ENCODE measurements at regions not wholly inside any gene's neighbourhood (a gene's known extent, or its start where the extent isn't known, plus 50 kb on each side); places are given as distances from the start of the nearest gene placed in this dataset.

DNA sequence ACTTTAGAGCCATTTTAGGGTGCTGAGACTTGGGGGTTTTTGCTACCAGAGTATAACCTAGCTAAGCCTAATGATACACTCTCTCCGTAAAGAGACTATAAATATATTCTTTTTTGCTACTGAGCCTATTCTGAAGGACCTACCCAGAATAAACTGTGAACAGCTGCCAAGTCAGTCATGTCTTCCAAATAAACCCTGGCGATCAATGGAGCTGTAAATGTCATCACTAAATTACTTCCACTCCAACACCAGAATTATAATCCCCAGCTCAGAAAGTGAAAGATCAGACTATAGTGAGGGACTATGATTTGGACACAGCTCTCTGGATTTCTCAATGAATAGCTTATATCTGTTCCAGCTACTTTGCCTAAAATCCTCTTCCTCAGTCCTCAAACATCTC, 178.9 kb downstream of the METTL4 start:
- WGBS (ENCODE audit: insufficient coverage, low coverage, low lambda C conversion rate, missing lambda C conversion rate): 58% methylated on average over 2 of the region's 2 CpGs
- intact Hi-C loops (cut with DNase I): no loop called here
- Histone ChIP-seq H3K9me3 (no peaks in the 10 kb centered on the region), H3K4me3 (no peak overlapping the region), H3K36me3 (no peaks in the 10 kb centered on the region), H3K27me3 (no peaks in the 10 kb centered on the region), H3K4me1 (no peaks in the 10 kb centered on the region), H3K27ac (no peak overlapping the region)
- DNase-seq: no peak
- ATAC-seq: no peak
- no peak for TF ChIP-seq POLR2A (IDR thresholded peaks at IDR 0.05)
- TF ChIP-seq, protein P1, sequence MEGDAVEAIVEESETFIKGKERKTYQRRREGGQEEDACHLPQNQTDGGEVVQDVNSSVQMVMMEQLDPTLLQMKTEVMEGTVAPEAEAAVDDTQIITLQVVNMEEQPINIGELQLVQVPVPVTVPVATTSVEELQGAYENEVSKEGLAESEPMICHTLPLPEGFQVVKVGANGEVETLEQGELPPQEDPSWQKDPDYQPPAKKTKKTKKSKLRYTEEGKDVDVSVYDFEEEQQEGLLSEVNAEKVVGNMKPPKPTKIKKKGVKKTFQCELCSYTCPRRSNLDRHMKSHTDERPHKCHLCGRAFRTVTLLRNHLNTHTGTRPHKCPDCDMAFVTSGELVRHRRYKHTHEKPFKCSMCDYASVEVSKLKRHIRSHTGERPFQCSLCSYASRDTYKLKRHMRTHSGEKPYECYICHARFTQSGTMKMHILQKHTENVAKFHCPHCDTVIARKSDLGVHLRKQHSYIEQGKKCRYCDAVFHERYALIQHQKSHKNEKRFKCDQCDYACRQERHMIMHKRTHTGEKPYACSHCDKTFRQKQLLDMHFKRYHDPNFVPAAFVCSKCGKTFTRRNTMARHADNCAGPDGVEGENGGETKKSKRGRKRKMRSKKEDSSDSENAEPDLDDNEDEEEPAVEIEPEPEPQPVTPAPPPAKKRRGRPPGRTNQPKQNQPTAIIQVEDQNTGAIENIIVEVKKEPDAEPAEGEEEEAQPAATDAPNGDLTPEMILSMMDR (IDR thresholded peaks at IDR 0.05): no peak

DNA sequence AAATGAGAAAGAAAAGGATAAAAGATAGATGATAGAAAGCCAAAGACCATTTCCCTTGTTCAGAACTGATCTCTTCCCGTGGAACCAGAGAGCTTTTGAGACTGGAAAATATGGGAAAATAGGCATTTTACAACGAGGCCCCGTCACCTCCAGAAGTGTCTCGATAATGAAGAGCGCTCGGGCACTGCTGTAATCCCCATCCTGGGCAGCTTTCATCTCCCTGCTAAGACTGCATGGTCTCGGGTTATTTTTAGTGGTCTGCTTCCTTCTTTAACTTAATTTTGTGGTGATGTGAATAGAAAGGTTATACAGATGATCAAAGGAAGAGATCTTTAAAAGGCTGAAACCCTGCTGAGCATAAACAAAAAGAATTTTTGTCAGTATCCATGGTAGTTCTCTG, 176.6 kb downstream of the METTL4 start:
- Histone ChIP-seq H3K9me3 (no peaks in the 10 kb centered on the region), H3K27ac (no peak overlapping the region), H3K4me1 (no peaks in the 10 kb centered on the region), H3K36me3 (no peaks in the 10 kb centered on the region), H3K27me3 (no peaks in the 10 kb centered on the region), H3K4me3 (no peak overlapping the region)
- no peak for ATAC-seq
- DNase-seq: no peak
- 48% methylated on average over 6 of the region's 7 CpGs for WGBS (ENCODE audit: insufficient coverage, low coverage, low lambda C conversion rate, missing lambda C conversion rate)
- intact Hi-C loops (cut with DNase I): no loop called here
- TF ChIP-seq, protein P1 (IDR thresholded peaks at IDR 0.05): no peak
- TF ChIP-seq POLR2A (IDR thresholded peaks at IDR 0.05): no peak

DNA sequence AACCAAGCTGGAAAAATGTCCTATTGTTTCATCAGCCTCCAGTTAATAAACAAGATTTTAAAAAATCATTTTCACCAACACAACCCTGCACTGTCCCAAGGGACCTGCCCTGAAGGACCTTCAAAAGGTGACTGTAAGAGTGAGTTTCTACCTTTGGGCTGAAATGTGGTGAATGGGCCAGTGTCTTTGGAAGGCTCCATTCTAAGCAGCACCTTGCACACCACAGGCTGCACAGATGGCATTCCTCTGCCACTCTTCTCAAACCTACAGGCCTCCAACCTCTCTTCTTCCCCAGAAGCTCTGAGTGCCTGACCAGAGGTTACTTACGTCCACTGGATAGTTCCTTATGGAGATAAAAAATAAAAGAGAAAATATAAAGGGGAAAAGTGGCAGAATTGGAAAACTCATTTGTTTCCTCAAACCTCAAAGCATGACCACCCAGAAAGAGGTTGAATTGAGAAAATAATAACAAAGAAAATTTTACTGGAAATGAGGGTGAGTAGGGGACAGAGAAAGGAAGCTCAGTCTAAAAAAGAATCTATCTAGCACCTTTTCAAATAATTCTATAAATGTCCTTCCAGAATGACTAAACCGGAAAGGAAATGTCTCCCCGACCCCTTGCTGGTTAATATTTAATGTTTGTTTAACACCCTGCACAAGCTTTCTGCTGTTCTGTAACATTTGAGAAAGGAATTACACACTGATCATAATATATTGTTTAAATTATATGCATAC, 175.7 kb downstream of the METTL4 start:
- intact Hi-C loops (cut with DNase I): no loop called here
- TF ChIP-seq, protein P1 (IDR thresholded peaks at IDR 0.05): no peak
- no peak for TF ChIP-seq POLR2A (IDR thresholded peaks at IDR 0.05)
- Histone ChIP-seq H3K4me3 (no peak overlapping the region), H3K9me3 (no peaks in the 10 kb centered on the region), H3K27ac (no peak overlapping the region), H3K4me1 (no peaks in the 10 kb centered on the region), H3K27me3 (no peaks in the 10 kb centered on the region), H3K36me3 (no peaks in the 10 kb centered on the region)
- no peak for ATAC-seq
- DNase-seq: no peak
- WGBS (ENCODE audit: insufficient coverage, low coverage, low lambda C conversion rate, missing lambda C conversion rate): 23% methylated on average over 3 of the region's 3 CpGs

DNA sequence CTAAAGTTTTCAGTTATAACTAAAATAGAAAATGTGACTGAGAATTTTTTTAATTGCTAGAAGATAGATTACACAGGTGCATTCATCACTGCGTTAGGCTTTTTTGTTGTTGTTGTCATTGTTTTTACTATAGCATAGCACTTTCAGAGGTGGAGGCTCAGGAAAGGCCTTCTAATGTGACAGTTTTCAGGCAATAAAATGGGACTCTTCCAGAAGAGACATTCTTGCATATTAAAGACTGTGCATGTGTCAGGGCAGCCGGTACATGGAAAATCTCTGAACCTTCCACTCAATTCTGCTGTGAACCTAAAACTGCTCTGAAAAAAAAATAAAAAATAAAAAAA, 175.2 kb downstream of the METTL4 start:
- no peak for DNase-seq
- TF ChIP-seq POLR2A (IDR thresholded peaks at IDR 0.05): no peak
- TF ChIP-seq, protein P1 (IDR thresholded peaks at IDR 0.05): no peak
- no peaks in the 10 kb centered on the region for H3K9me3 ChIP-seq
- no peaks in the 10 kb centered on the region for H3K4me1 ChIP-seq
- 60% methylated on average over 2 of the region's 2 CpGs for WGBS (ENCODE audit: insufficient coverage, low coverage, low lambda C conversion rate, missing lambda C conversion rate)
- H3K36me3 ChIP-seq: no peaks in the 10 kb centered on the region
- H3K27ac ChIP-seq: no peak overlapping the region
- no peak for ATAC-seq
- H3K4me3 ChIP-seq: no peak overlapping the region
- intact Hi-C loops (cut with DNase I): no loop called here
- H3K27me3 ChIP-seq: no peaks in the 10 kb centered on the region

All from right lobe of liver (tissue), 6 donors.